Urinary bladder (tissue), 3 donors: ENCODE measurements at regions not wholly inside any gene's neighbourhood (a gene's known extent, or its start where the extent isn't known, plus 50 kb on each side); places are given as distances from the start of the nearest gene placed in this dataset.
A peak's percentile ranks its signal among the peaks of the same experiment; 100 is the strongest.
"Not testable (repeated sequence)": the region's sequence is repeated elsewhere in the genome, so short reads cannot be mapped to it uniquely, and the experiment has no call there.

ENCODE experiments used
- DNase-seq: peaks from one replicate; pipeline ENCODE4 v3.0.0-alpha.2; 2015; ENCODE audit errors: extremely low spot score
- H3K27ac ChIP-seq: one replicate; pipeline ENCODE4 v1.5.1; 2013; ENCODE audit warnings: low read depth, mild to moderate bottlenecking, moderate library complexity
- H3K36me3 ChIP-seq: one replicate; pipeline ENCODE4 v1.6.1; 2013; ENCODE audit warnings: mild to moderate bottlenecking, moderate library complexity; ENCODE audit not compliant: insufficient read depth
- H3K4me1 ChIP-seq: one replicate; pipeline ENCODE4 v1.6.1; 2013; ENCODE audit warnings: mild to moderate bottlenecking, moderate library complexity; ENCODE audit not compliant: insufficient read depth
- H3K4me3 ChIP-seq: one replicate; pipeline ENCODE4 v1.5.1; 2013; ENCODE audit warnings: low read depth, low read length
- WGBS: extraction: QIAGEN DNeasy Blood & Tissue Kit; methylation state at CpG from one replicate; pipeline ENCODE4 v1.1.7; 2013; 5-methylcytosine and 5-hydroxymethylcytosine counted together
- donor health status: healthy with polysubstance abuse.
- donor health status: healthy.

DNA sequence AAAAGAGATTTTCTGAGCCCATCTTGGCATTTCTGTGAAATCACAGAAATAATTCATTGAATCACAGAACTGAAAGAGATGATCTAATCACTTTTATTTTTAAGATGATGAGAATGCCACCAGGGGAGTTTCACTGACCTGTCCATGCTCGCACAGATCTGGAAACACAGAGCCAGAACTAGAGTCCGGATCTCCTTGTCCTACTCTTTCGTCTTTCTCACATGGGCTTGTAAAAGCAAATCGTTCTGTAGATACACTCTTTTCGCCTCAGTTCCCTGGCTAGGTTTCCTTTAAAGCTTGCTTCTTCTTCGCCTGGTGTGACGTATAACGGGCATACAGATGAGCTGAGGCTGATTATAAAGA is 122.5 kb upstream of the SPRED1 start:
- Histone ChIP-seq H3K36me3 (no peaks in the 10 kb centered on the region), H3K27ac (peak overlapping the region; percentile 40), H3K4me1 (no peaks in the 10 kb centered on the region), H3K4me3 (peak overlapping the region; percentile 14)
- 35% methylated on average over 8 of the region's 8 CpGs for WGBS
- DNase-seq: peak; percentile 8

DNA sequence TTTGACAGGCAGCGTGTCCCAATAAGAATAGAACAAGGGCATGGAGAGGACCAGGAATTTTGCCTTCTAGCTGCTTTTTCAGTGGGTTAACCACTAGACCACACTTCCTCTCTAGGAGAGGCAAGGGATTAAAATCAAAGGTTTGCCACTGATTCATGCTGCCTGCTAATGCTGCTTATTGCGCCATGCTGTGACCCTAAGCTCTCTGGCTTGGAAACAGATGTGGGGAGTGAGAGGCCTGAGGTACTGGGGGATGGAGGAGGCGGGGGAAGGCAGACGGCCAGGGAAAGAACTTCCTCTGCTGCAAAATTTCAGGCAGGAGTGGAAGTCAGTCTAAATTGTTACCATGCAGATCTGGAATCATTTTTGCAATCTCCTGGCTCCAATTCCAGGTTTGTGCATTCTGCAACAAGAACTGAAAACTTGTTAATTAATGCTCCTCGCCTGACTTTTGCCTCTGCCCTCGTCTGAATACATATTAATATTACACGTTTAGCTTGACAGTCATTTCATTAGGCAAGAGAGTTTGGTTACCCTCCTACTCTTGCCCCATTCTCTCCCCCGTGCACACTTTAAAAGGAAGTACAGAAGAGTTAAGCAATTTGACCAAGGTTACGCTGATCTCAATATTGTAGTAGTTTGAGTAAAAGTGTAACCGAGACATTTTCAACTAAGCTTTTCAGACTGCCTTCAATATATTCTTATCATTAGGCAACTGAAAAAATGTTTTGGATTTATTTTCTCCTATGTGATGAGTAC is 121.7 kb upstream of the SPRED1 start:
- Histone ChIP-seq H3K27ac (no peak overlapping the region), H3K4me1 (no peaks in the 10 kb centered on the region), H3K36me3 (no peaks in the 10 kb centered on the region), H3K4me3 (no peak overlapping the region)
- 43% methylated on average over 10 of the region's 10 CpGs for WGBS
- DNase-seq: peak; percentile 64

GRCh38 chr15:38134252-38134651 is 118.4 kb upstream of the SPRED1 start:
- H3K4me3 ChIP-seq: no peak overlapping the region
- DNase-seq: no peak
- no peak overlapping the region for H3K27ac ChIP-seq
- no peaks in the 10 kb centered on the region for H3K4me1 ChIP-seq
- WGBS: 39% methylated on average over 3 of the region's 3 CpGs
- H3K36me3 ChIP-seq: no peaks in the 10 kb centered on the region

DNA sequence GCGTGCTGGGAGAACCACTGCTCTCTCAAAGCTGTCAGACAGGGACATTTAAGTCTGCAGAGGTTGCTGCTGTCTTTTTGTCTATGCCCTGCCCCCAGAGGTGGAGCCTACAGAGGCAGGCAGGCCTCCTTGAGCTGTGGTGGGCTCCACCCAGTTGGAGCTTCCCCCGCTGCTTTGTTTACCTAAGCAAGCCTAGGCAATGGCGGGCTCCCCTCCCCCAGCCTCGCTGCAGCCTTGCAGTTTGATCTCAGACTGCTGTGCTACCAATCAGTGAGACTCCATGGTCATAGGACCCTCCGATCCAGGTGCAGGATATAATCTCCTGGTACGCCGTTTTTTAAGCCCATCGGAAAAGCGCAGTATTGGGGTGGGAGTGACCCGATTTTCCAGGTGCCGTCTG is 110.4 kb upstream of the SPRED1 start:
- H3K4me3 ChIP-seq, H3K27ac ChIP-seq, H3K36me3 ChIP-seq, H3K4me1 ChIP-seq, DNase-seq: not testable (repeated sequence)
- WGBS: 84% methylated on average over 11 of the region's 11 CpGs

DNA sequence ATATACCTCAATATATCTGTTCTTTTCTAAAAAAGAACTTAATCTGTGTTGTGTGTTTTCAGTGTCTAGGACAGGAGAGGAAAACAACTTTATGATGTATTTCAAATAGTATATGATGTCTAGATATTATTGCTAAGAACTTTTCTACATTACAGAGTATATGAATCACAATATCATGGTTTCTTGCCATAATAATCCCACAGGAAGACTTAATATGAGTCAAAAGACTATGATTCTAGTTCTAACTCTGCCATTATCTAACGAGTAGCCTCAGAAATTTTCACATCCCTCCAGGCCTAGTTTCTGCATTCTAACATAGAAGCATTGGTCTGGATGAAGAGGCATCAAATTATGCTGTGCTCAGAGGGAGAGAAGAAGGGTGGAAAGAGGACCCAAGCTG is 107.7 kb upstream of the SPRED1 start:
- WGBS: 77% methylated on average over 1 of the region's 1 CpG
- H3K36me3 ChIP-seq: no peaks in the 10 kb centered on the region
- H3K27ac ChIP-seq: no peak overlapping the region
- DNase-seq: no peak
- H3K4me3 ChIP-seq: no peak overlapping the region
- no peaks in the 10 kb centered on the region for H3K4me1 ChIP-seq

GRCh38 chr15:38145651-38146111 is 107.0 kb upstream of the SPRED1 start:
- WGBS: 75% methylated on average over 5 of the region's 5 CpGs
- Histone ChIP-seq H3K36me3 (no peaks in the 10 kb centered on the region), H3K4me1 (no peaks in the 10 kb centered on the region), H3K4me3 (no peak overlapping the region), H3K27ac (no peak overlapping the region)
- DNase-seq: no peak

DNA sequence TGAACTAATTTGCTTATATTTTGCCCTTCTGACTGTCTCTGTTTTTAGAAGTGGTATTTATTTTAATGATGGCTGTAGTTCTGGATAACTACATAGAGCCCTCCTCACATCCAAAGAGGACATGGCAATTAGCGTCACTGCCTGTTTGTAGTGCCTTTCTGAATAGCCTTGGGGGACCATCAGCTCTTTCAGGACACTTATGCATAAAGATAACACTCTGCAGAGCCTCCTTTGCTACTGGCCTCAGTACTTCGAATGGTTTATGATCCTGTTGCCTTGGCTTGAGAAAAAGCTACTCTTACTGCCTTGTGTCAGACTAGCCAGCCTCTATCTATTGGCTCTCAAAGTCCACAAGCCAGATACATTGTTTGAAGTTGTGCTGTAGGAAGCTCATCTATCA is 105.4 kb upstream of the SPRED1 start:
- no peak overlapping the region for H3K27ac ChIP-seq
- no peaks in the 10 kb centered on the region for H3K4me1 ChIP-seq
- WGBS: 45% methylated on average over 2 of the region's 2 CpGs
- no peak for DNase-seq
- no peaks in the 10 kb centered on the region for H3K36me3 ChIP-seq
- H3K4me3 ChIP-seq: no peak overlapping the region

DNA sequence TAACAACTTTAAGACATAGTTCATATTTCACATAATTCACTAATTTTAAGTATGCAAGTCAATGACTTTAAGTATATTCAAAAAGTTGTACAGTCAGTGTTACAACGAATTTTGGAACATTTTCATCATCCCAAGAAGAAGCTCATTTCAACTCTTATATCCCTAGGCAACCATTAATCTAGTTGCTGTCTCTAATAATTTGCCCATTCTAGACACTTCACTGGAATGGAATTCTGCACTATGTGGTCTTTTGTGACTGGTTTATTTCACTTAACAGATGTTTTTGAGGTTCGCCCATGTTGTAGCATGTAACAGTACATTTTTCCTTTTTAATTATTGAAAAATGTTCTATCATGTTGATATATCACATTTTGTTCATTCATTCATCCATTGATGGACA is 104.2 kb upstream of the SPRED1 start:
- H3K36me3 ChIP-seq: no peaks in the 10 kb centered on the region
- no peaks in the 10 kb centered on the region for H3K4me1 ChIP-seq
- DNase-seq: no peak
- H3K4me3 ChIP-seq: no peak overlapping the region
- WGBS: 85% methylated on average over 2 of the region's 2 CpGs
- H3K27ac ChIP-seq: no peak overlapping the region

DNA sequence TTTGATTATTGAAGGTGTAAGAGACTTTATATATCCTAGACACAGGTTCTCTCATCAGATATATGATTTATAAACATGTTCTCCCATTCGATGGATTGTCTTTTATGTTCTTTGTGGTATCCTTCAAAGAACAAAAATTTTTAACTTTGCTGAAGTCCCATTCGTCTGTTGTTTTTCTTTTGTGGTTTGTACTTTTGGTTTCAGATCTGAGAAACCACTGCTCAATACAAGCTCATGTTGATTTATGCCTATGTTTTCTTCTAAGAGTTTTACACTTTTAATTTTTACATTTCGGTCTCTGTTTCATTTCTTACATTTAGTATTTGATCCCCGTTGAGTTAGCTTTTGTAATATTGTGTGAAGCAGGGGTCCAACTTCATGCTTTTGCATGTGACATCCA is 103.3 kb upstream of the SPRED1 start:
- Histone ChIP-seq H3K36me3 (no peaks in the 10 kb centered on the region), H3K27ac (no peak overlapping the region), H3K4me1 (no peaks in the 10 kb centered on the region), H3K4me3 (no peak overlapping the region)
- no peak for DNase-seq
- WGBS: 87% methylated on average over 4 of the region's 4 CpGs

GRCh38 chr15:38150148-38150547 is 102.5 kb upstream of the SPRED1 start:
- WGBS: 87% methylated on average over 1 of the region's 1 CpG

DNA sequence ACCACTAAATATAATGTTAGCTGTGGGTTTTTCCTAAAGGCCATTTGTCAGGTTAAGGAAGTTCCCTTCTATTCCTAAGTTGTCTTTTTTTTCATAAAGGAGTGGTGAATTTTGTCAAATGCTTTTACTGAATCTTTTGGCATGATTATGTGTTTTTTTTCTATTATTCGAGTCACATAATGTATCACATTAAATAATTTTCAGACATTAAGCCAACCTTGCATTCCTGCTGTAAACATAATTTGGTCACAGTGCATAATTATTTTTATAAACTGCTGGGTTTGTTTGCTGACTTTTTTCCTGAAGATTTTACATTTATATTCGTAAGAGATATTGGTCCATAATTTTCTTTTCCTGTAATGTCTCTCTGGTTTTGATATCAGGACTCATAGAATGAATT is 101.8 kb upstream of the SPRED1 start:
- no peaks in the 10 kb centered on the region for H3K4me1 ChIP-seq
- no peak overlapping the region for H3K4me3 ChIP-seq
- WGBS: 87% methylated on average over 2 of the region's 2 CpGs
- no peaks in the 10 kb centered on the region for H3K36me3 ChIP-seq
- H3K27ac ChIP-seq: no peak overlapping the region
- no peak for DNase-seq

More at GRCh38 chr15:38150148-38150547, 102.5 kb upstream of the SPRED1 start:
- Histone ChIP-seq H3K4me3 (no peak overlapping the region), H3K27ac (no peak overlapping the region), H3K4me1 (no peaks in the 10 kb centered on the region), H3K36me3 (no peaks in the 10 kb centered on the region)
- no peak for DNase-seq

- Histone ChIP-seq H3K4me1 (no peaks in the 10 kb centered on the region), H3K4me3 (no peak overlapping the region), H3K36me3 (no peaks in the 10 kb centered on the region), H3K27ac (no peak overlapping the region)
- no peak for DNase-seq
Observed at GRCh38 chr15:38153781-38154180, 98.9 kb upstream of the SPRED1 start.

DNA sequence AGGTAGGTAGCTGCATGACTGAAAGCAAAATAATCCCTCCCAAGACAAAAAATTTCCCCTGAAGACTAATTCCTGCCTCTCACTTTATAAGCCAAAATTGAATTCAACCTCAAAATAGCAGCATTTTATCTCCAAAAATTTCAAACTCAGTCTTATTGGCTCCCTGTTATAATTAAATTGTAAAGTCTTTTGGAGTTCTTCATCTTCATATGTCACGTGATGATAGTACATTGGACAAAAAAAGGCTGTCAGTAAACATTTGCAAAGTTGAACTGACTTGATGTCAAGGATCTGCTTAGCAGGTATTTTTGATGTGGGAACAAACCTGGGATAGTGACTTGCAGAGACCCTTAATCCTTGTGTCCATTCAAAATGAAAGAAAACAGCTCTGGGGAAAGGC is 98.4 kb upstream of the SPRED1 start:
- Histone ChIP-seq H3K4me1 (no peaks in the 10 kb centered on the region), H3K4me3 (no peak overlapping the region), H3K36me3 (no peaks in the 10 kb centered on the region), H3K27ac (no peak overlapping the region)
- 82% methylated on average over 1 of the region's 1 CpG for WGBS
- no peak for DNase-seq

- Histone ChIP-seq H3K27ac (no peak overlapping the region), H3K4me3 (no peak overlapping the region), H3K4me1 (no peaks in the 10 kb centered on the region), H3K36me3 (no peaks in the 10 kb centered on the region)
- WGBS: 82% methylated on average over 3 of the region's 3 CpGs
- DNase-seq: no peak
Observed at GRCh38 chr15:38154837-38155236, 97.8 kb upstream of the SPRED1 start.

- Histone ChIP-seq H3K36me3 (no peaks in the 10 kb centered on the region), H3K4me1 (no peaks in the 10 kb centered on the region), H3K4me3 (no peak overlapping the region), H3K27ac (no peak overlapping the region)
- DNase-seq: no peak
Observed at GRCh38 chr15:38163658-38164057, 89.0 kb upstream of the SPRED1 start.
